ENCODE measurements at regions not wholly inside any gene's neighbourhood (a gene's known extent, or its start where the extent isn't known, plus 50 kb on each side); places are given as distances from the start of the nearest gene placed in this dataset.

- TF ChIP-seq, protein P1, sequence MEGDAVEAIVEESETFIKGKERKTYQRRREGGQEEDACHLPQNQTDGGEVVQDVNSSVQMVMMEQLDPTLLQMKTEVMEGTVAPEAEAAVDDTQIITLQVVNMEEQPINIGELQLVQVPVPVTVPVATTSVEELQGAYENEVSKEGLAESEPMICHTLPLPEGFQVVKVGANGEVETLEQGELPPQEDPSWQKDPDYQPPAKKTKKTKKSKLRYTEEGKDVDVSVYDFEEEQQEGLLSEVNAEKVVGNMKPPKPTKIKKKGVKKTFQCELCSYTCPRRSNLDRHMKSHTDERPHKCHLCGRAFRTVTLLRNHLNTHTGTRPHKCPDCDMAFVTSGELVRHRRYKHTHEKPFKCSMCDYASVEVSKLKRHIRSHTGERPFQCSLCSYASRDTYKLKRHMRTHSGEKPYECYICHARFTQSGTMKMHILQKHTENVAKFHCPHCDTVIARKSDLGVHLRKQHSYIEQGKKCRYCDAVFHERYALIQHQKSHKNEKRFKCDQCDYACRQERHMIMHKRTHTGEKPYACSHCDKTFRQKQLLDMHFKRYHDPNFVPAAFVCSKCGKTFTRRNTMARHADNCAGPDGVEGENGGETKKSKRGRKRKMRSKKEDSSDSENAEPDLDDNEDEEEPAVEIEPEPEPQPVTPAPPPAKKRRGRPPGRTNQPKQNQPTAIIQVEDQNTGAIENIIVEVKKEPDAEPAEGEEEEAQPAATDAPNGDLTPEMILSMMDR (IDR thresholded peaks at IDR 0.05; ENCODE audit: insufficient read depth, low read length, poor library complexity, severe bottlenecking): no peak
- TF ChIP-seq EZH2phosphoT487 (conservative IDR thresholded peaks at IDR 0.05; ENCODE audit: low read length): no peak
Measured at GRCh38 chr3:29022976-29023375, 257.9 kb upstream of the RBMS3 start.
